ENCODE measurements at regions not wholly inside any gene's neighbourhood (a gene's known extent, or its start where the extent isn't known, plus 50 kb on each side); places are given as distances from the start of the nearest gene placed in this dataset.

DNA sequence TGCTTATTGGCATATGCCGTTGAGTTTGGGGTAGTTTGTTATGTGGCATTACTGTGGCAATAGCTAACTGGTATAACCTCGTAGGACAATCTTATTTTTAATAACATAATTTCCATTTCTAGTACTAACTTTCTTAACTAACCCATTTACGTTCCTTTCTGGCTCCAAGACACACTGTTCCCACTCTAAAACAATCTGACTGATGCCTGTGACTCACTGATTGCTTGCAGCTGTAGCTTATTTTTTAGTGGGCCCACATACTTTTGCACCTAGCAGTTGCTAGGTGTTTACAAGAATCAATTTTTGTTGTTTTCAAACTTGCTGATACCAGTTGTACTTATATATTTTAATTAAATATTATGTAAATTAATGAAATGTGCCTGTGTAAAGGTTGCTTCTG is 52.2 kb downstream of the FAT3 start:
- DNase-seq (ENCODE audit: low spot score in 2 of 2): no peak
- Histone ChIP-seq H3K27ac (no peak overlapping the region), H3K36me3 (no peaks in the 10 kb centered on the region), H3K9me3 (no peaks in the 10 kb centered on the region), H3K4me1 (no peaks in the 10 kb centered on the region), H3K4me3 (no peak overlapping the region), H3K27me3 (no peaks in the 10 kb centered on the region)
- WGBS, 2 donors: 78 to 79% methylated on average over 3 of the region's 3 CpGs
- TF ChIP-seq CTCF (IDR thresholded peaks at IDR 0.05) (no peak), POLR2A (IDR thresholded peaks at IDR 0.05) (no peak), EP300 (IDR thresholded peaks at IDR 0.05) (no peak)

- H3K4me1 ChIP-seq: no peaks in the 10 kb centered on the region
- H3K27me3 ChIP-seq: no peaks in the 10 kb centered on the region
- WGBS, 2 donors: 52 to 53% methylated on average over 1 of the region's 1 CpG
- no peaks in the 10 kb centered on the region for H3K9me3 ChIP-seq
- H3K36me3 ChIP-seq: no peaks in the 10 kb centered on the region
- H3K27ac ChIP-seq: no peak overlapping the region
- no peak overlapping the region for H3K4me3 ChIP-seq
- DNase-seq (ENCODE audit: low spot score in 2 of 2): no peak
- TF ChIP-seq EP300 (IDR thresholded peaks at IDR 0.05): no peak
- no peak for TF ChIP-seq POLR2A (IDR thresholded peaks at IDR 0.05)
- no peak for TF ChIP-seq CTCF (IDR thresholded peaks at IDR 0.05)
These were observed 53.3 kb downstream of the FAT3 start for GRCh38 chr11:92277871-92278270.

GRCh38 chr11:92278791-92279433 is 54.3 kb downstream of the FAT3 start:
- Histone ChIP-seq H3K27me3 (no peaks in the 10 kb centered on the region), H3K27ac (no peak overlapping the region), H3K4me1 (no peaks in the 10 kb centered on the region), H3K4me3 (no peak overlapping the region), H3K36me3 (no peaks in the 10 kb centered on the region), H3K9me3 (no peaks in the 10 kb centered on the region)
- TF ChIP-seq EP300 (IDR thresholded peaks at IDR 0.05): no peak
- TF ChIP-seq CTCF (IDR thresholded peaks at IDR 0.05): no peak
- TF ChIP-seq POLR2A (IDR thresholded peaks at IDR 0.05): no peak
- WGBS, 2 donors: 78 to 91% methylated on average over 1 of the region's 1 CpG
- DNase-seq (ENCODE audit: low spot score in 2 of 2): no peak

DNA sequence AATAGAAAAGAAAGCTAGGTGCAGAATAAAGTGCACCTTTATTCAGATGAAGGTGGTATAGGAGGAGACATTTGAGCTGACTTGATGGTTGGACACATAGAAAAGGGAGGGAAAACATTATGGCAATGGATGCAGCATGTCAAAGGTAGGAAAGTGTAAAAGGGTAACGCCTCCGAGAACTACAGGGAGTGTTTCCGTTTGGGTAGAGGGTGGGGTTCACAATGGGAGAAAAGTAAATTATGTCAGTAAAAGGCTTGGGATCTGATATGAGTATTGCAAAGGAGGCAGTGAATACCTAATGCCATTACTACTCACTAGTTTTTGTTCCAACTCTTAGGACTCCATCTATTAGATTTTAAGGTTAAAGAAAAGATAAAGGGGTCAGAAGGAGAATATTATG is 59.5 kb downstream of the FAT3 start:
- H3K27me3 ChIP-seq: no peaks in the 10 kb centered on the region
- no peak for DNase-seq (ENCODE audit: low spot score in 2 of 2)
- no peak overlapping the region for H3K4me3 ChIP-seq
- 75 to 79% methylated on average over 3 of the region's 3 CpGs for WGBS, 2 donors
- no peak for TF ChIP-seq CTCF (IDR thresholded peaks at IDR 0.05)
- H3K4me1 ChIP-seq: no peaks in the 10 kb centered on the region
- H3K36me3 ChIP-seq: no peaks in the 10 kb centered on the region
- H3K27ac ChIP-seq: no peak overlapping the region
- no peaks in the 10 kb centered on the region for H3K9me3 ChIP-seq

DNA sequence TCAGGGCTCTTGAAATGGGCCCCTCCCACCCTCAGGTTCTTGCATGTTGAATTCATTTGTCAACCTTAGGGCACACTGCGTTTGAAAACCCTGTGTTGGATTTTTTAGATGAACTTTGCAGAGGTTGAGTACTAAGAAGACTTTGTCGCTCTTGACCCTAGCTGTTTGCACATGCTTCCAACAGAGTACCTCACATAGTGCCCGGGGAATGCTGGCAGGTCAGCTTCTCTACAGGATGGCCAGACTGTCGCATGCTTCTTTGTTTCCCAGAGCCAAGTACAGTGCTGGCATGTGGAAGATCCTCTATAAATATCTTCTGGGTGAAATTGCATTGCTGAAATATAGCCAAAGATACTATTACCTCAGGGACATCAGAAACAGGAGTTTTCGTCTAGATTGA is 59.9 kb downstream of the FAT3 start:
- Histone ChIP-seq H3K9me3 (no peaks in the 10 kb centered on the region), H3K4me3 (no peak overlapping the region), H3K4me1 (no peaks in the 10 kb centered on the region), H3K27me3 (no peaks in the 10 kb centered on the region), H3K27ac (no peak overlapping the region), H3K36me3 (no peaks in the 10 kb centered on the region)
- no peak for DNase-seq (ENCODE audit: low spot score in 2 of 2)
- WGBS, 2 donors: 78 to 81% methylated on average over 5 of the region's 5 CpGs
- no peak for TF ChIP-seq POLR2A (IDR thresholded peaks at IDR 0.05)
- TF ChIP-seq EP300 (IDR thresholded peaks at IDR 0.05): no peak
- no peak for TF ChIP-seq CTCF (IDR thresholded peaks at IDR 0.05)
